ENCODE measurements at regions not wholly inside any gene's neighbourhood (a gene's known extent, or its start where the extent isn't known, plus 50 kb on each side); places are given as distances from the start of the nearest gene placed in this dataset.

DNA sequence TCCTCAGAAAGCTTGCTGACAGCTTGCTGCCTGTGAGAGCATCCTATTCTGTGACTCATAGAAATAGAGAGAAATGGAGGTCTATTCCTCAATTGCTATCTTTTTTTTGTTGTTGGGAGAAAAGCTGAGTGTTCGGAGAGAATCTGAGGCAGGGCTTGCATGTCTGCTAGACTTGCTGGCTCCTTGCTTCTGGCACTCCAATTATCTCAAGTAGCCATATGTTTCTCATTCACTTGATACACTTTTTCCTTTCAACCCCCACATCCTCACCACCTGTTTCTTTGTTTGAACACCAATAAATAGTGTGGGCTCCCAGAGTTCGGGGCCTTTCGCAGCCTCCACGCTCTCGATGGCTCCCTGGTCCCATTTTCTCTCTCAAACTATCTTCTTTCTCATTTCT is 172.2 kb downstream of the SH2D4B start:
- TF ChIP-seq, protein P1, sequence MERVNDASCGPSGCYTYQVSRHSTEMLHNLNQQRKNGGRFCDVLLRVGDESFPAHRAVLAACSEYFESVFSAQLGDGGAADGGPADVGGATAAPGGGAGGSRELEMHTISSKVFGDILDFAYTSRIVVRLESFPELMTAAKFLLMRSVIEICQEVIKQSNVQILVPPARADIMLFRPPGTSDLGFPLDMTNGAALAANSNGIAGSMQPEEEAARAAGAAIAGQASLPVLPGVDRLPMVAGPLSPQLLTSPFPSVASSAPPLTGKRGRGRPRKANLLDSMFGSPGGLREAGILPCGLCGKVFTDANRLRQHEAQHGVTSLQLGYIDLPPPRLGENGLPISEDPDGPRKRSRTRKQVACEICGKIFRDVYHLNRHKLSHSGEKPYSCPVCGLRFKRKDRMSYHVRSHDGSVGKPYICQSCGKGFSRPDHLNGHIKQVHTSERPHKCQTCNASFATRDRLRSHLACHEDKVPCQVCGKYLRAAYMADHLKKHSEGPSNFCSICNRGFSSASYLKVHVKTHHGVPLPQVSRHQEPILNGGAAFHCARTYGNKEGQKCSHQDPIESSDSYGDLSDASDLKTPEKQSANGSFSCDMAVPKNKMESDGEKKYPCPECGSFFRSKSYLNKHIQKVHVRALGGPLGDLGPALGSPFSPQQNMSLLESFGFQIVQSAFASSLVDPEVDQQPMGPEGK (CRISPR knock-in tag; IDR thresholded peaks at IDR 0.05; ENCODE audit: borderline replicate concordance): no peak
- TF ChIP-seq GLIS3 (CRISPR knock-in tag; IDR thresholded peaks at IDR 0.05) (no peak), RARB (CRISPR knock-in tag; IDR thresholded peaks at IDR 0.05) (no peak), OSR1 (CRISPR knock-in tag; IDR thresholded peaks at IDR 0.05) (no peak), ZFP3 (CRISPR knock-in tag; IDR thresholded peaks at IDR 0.05) (no peak), PPARA (CRISPR knock-in tag; IDR thresholded peaks at IDR 0.05; ENCODE audit: borderline replicate concordance) (no peak), TCF4 (CRISPR knock-in tag; IDR thresholded peaks at IDR 0.05; ENCODE audit: borderline replicate concordance) (no peak), ARNTL (CRISPR knock-in tag; IDR thresholded peaks at IDR 0.05; ENCODE audit: borderline replicate concordance, low read depth) (no peak), ISL1 (CRISPR knock-in tag; IDR thresholded peaks at IDR 0.05) (no peak), ZFP30 (CRISPR knock-in tag; IDR thresholded peaks at IDR 0.05) (no peak)
- TF ChIP-seq, protein P2, sequence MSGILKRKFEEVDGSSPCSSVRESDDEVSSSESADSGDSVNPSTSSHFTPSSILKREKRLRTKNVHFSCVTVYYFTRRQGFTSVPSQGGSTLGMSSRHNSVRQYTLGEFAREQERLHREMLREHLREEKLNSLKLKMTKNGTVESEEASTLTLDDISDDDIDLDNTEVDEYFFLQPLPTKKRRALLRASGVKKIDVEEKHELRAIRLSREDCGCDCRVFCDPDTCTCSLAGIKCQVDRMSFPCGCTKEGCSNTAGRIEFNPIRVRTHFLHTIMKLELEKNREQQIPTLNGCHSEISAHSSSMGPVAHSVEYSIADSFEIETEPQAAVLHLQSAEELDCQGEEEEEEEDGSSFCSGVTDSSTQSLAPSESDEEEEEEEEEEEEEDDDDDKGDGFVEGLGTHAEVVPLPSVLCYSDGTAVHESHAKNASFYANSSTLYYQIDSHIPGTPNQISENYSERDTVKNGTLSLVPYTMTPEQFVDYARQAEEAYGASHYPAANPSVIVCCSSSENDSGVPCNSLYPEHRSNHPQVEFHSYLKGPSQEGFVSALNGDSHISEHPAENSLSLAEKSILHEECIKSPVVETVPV (CRISPR knock-in tag; IDR thresholded peaks at IDR 0.05): no peak
- TF ChIP-seq, protein P3, sequence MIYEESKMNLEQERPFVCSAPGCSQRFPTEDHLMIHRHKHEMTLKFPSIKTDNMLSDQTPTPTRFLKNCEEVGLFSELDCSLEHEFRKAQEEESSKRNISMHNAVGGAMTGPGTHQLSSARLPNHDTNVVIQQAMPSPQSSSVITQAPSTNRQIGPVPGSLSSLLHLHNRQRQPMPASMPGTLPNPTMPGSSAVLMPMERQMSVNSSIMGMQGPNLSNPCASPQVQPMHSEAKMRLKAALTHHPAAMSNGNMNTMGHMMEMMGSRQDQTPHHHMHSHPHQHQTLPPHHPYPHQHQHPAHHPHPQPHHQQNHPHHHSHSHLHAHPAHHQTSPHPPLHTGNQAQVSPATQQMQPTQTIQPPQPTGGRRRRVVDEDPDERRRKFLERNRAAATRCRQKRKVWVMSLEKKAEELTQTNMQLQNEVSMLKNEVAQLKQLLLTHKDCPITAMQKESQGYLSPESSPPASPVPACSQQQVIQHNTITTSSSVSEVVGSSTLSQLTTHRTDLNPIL (CRISPR knock-in tag; IDR thresholded peaks at IDR 0.05; ENCODE audit: low read depth): no peak
